K562 (cell line): ENCODE measurements at regions not wholly inside any gene's neighbourhood (a gene's known extent, or its start where the extent isn't known, plus 50 kb on each side); places are given as distances from the start of the nearest gene placed in this dataset.
A peak's percentile ranks its signal among the peaks of the same experiment; 100 is the strongest.

Source experiments
- CREM ChIP-seq: IDR thresholded peaks from 2 replicates; pipeline ENCODE4 v1.6.1; 2014; ENCODE audit warnings: antibody characterized with exemption, low read depth
- DEAF1 ChIP-seq: fragments of 450-650 bp; formaldehyde crosslinking; IDR thresholded peaks from 2 replicates; pipeline ENCODE4 v1.4.0; 2020; ENCODE audit warnings: mild to moderate bottlenecking, moderate library complexity
- FOXA1 ChIP-seq: fragments of 450-650 bp; IDR thresholded peaks from 2 replicates; pipeline ENCODE4 v1.6.1; 2016; ENCODE audit warnings: mild to moderate bottlenecking, borderline replicate concordance
- HNRNPUL1 ChIP-seq: fragments of 200-400 bp; formaldehyde crosslinking; IDR thresholded peaks from 2 replicates; pipeline ENCODE4 v1.6.1; 2017; ENCODE audit warnings: low read length
- MTF1 ChIP-seq: fragments of 250-450 bp; sonication (Bioruptor Pico); IDR thresholded peaks from 2 replicates; pipeline ENCODE4 v1.9.0; 2021; ENCODE audit warnings: moderate library complexity, mild to moderate bottlenecking, inconsistent platforms, borderline replicate concordance
- NCOA1 ChIP-seq: fragments of 450-650 bp; IDR thresholded peaks from 2 replicates; pipeline ENCODE4 v1.6.1; 2016; ENCODE audit warnings: low read depth
- PHF21A ChIP-seq: fragments of 450-650 bp; IDR thresholded peaks from 2 replicates; pipeline ENCODE4 v1.6.1; 2017; ENCODE audit warnings: low read depth, borderline replicate concordance
- SMARCA4 ChIP-seq: fragments of 450-650 bp; IDR thresholded peaks from 2 replicates; pipeline ENCODE4 v1.6.1; 2016
- SMARCE1 ChIP-seq: fragments of 450-650 bp; IDR thresholded peaks from 2 replicates; pipeline ENCODE4 v1.7.1; 2016; ENCODE audit warnings: mild to moderate bottlenecking
- THRB ChIP-seq: fragments of 450-650 bp; formaldehyde crosslinking; conservative IDR thresholded peaks from 2 replicates; pipeline ENCODE4 v1.4.0; 2022; ENCODE audit warnings: mild to moderate bottlenecking, missing genetic modification characterization
- ZBTB1 ChIP-seq: sonication (generic); formaldehyde crosslinking; IDR thresholded peaks from 2 replicates; pipeline ENCODE4 v1.8.1; 2023; ENCODE audit warnings: missing genetic modification reagents, low read depth, mild to moderate bottlenecking, borderline replicate concordance
- ZBTB43 ChIP-seq: sonication (generic); formaldehyde crosslinking; IDR thresholded peaks from 2 replicates; pipeline ENCODE4 v1.8.0; 2023; ENCODE audit warnings: mild to moderate bottlenecking, missing genetic modification reagents
- ZHX1 ChIP-seq: fragments of 150-350 bp; conservative IDR thresholded peaks from 2 replicates; pipeline ENCODE4 v1.6.1; 2014; ENCODE audit warnings: low read length
- ZNF41 ChIP-seq: fragments of 250-450 bp; sonication (Bioruptor Pico); conservative IDR thresholded peaks from 2 replicates; pipeline ENCODE4 v1.4.0; 2020; ENCODE audit warnings: mild to moderate bottlenecking
- ZNF57 ChIP-seq: fragments of 450-650 bp; formaldehyde crosslinking; IDR thresholded peaks from 2 replicates; pipeline ENCODE4 v1.4.0; 2020; ENCODE audit warnings: mild to moderate bottlenecking, moderate library complexity

GRCh38 chr3:43155464-43156121 lies 49.7 kb upstream of the POMGNT2 start (continued):
- TF ChIP-seq ZHX1 (no peak), PHF21A (no peak), ZBTB43 (no peak), HNRNPUL1 (no peak), THRB (CRISPR knock-in tag) (0 out of 2 replicates have a peak, but pooled peaks have one; percentile 38), NCOA1 (no peak), SMARCE1 (no peak), SMARCA4 (no peak), MTF1 (no peak), ZNF57 (CRISPR knock-in tag) (no peak), DEAF1 (CRISPR knock-in tag) (peak; percentile 66), ZNF41 (CRISPR knock-in tag) (0 out of 2 replicates have a peak, but pooled peaks have one; percentile 44), FOXA1 (no peak), CREM (peak; percentile 27; the same call in 1 of the 2 replicates), ZBTB1 (no peak)
